MCF 10A (cell line): ENCODE measurements at regions not wholly inside any gene's neighbourhood (a gene's known extent, or its start where the extent isn't known, plus 50 kb on each side); places are given as distances from the start of the nearest gene placed in this dataset.

ENCODE experiments used
- BruUV-seq: library from RNA; stranded (reverse); fragments of 400-500 nt; replicated peaks from 2 replicates; lab custom pipeline; 2021; lab: Mats Ljungman, UMichigan
- CTCF ChIA-PET: fragments of 300-600 bp; sonication (Branson Sonifier 250); formaldehyde crosslinking; extraction: SDS; loops from one replicate; lab custom pipeline; 2021; ENCODE audit warnings: antibody characterized with exemption, inconsistent platforms; lab: Yijun Ruan, JAX
- POLR2A ChIA-PET: fragments of 300-600, 350-650 bp; sonication (Branson Sonifier 250); formaldehyde crosslinking; extraction: SDS; loops from one replicate; lab custom pipeline; 2020; ENCODE audit warnings: antibody characterized with exemption, inconsistent platforms; lab: Yijun Ruan, JAX
- DNase-seq: peaks from one replicate; pipeline ENCODE4 v3.0.0-alpha.2; 2018; ENCODE audit not compliant: unreplicated experiment
- H3K27ac Mint-ChIP-seq: one replicate; pipeline ENCODE4 v1.8.0; 2022; ENCODE audit warnings: mild to moderate bottlenecking, low read depth, mixed read lengths; ENCODE audit not compliant: unreplicated experiment
- H3K27me3 Mint-ChIP-seq: one replicate; pipeline ENCODE4 v1.8.0; 2022; ENCODE audit warnings: mixed read lengths; ENCODE audit not compliant: insufficient read depth, unreplicated experiment
- H3K36me3 Mint-ChIP-seq: one replicate; pipeline ENCODE4 v1.8.0; 2022; ENCODE audit warnings: mild to moderate bottlenecking, moderate library complexity, mixed read lengths; ENCODE audit not compliant: insufficient read depth, unreplicated experiment
- H3K4me1 Mint-ChIP-seq: one replicate; pipeline ENCODE4 v1.8.0; 2022; ENCODE audit warnings: mixed read lengths; ENCODE audit not compliant: insufficient read depth, unreplicated experiment
- H3K4me3 Mint-ChIP-seq: one replicate; pipeline ENCODE4 v1.8.0; 2022; ENCODE audit warnings: mild to moderate bottlenecking, moderate library complexity, mixed read lengths; ENCODE audit not compliant: unreplicated experiment
- H3K9me3 Mint-ChIP-seq: one replicate; pipeline ENCODE4 v1.8.0; 2022; ENCODE audit warnings: mixed read lengths; ENCODE audit not compliant: unreplicated experiment
- CTCF ChIP-seq: fragments of 200-600 bp; IDR thresholded peaks from one replicate; pipeline ENCODE4 v1.8.0; 2022; ENCODE audit warnings: antibody characterized with exemption, mild to moderate bottlenecking; ENCODE audit not compliant: unreplicated experiment
- intact Hi-C: fragments of 100-400 bp; cut with micrococcal nuclease; formaldehyde crosslinking; loops from 2 replicates; pipeline ENCODE4 v1.14.1; 2022

GRCh38 chr5:171582849-171583248 lies 163.4 kb downstream of the FGF18 start:
- CTCF ChIA-PET = no interaction called here
- peaks cover 53% of the 10 kb centered on the region for H3K27me3 Mint-ChIP-seq
- POLR2A ChIA-PET = no interaction called here
- no peak overlapping the region for H3K4me3 Mint-ChIP-seq
- H3K9me3 Mint-ChIP-seq = no peaks in the 10 kb centered on the region
- DNase-seq = no peak
- no peaks in the 10 kb centered on the region for H3K4me1 Mint-ChIP-seq
- BruUV-seq = no TSS peak
- intact Hi-C loops = no loop called here
- no peak for TF ChIP-seq CTCF
- no peaks in the 10 kb centered on the region for H3K36me3 Mint-ChIP-seq
- no peak overlapping the region for H3K27ac Mint-ChIP-seq

- no peak for TF ChIP-seq CTCF
- Mint-ChIP-seq H3K4me1 (no peaks in the 10 kb centered on the region), H3K27ac (no peak overlapping the region), H3K27me3 (peaks cover 62% of the 10 kb centered on the region), H3K36me3 (no peaks in the 10 kb centered on the region), H3K9me3 (no peaks in the 10 kb centered on the region), H3K4me3 (no peak overlapping the region)
- no TSS peak for BruUV-seq
- ChIA-PET POLR2A (no interaction called here), CTCF (interaction anchor here (1.0 kb wide), 1 partner anchor 102 kb away, joined by 3 read pairs; no protein-coding TSS in a partner anchor)
- DNase-seq = no peak
- intact Hi-C loops = no loop called here
These were observed 166.5 kb downstream of the FGF18 start for GRCh38 chr5:171585981-171586380.

- Mint-ChIP-seq H3K4me1 (no peaks in the 10 kb centered on the region), H3K4me3 (no peak overlapping the region), H3K27ac (no peak overlapping the region), H3K36me3 (no peaks in the 10 kb centered on the region), H3K27me3 (peaks cover 62% of the 10 kb centered on the region), H3K9me3 (no peaks in the 10 kb centered on the region)
- BruUV-seq = no TSS peak
- POLR2A ChIA-PET = no interaction called here
- intact Hi-C loops = no loop called here
- DNase-seq = peak; percentile 53
- CTCF ChIA-PET = interaction anchor here (0.7 to 1.0 kb wide), 2 partner anchors 102 to 273 kb away, joined by 3 read pairs; no protein-coding TSS in a partner anchor
- TF ChIP-seq CTCF = no peak
These were observed 167.0 kb downstream of the FGF18 start for GRCh38 chr5:171586436-171586835.

GRCh38 chr5:171588046-171588445 lies 168.6 kb downstream of the FGF18 start:
- CTCF ChIA-PET = interaction anchor here (0.5 to 1.2 kb wide), 3 partner anchors 33 to 1049 kb away, joined by 3 read pairs; no protein-coding TSS in a partner anchor
- TF ChIP-seq CTCF = no peak
- no peak for DNase-seq
- Mint-ChIP-seq H3K27me3 (peaks cover 62% of the 10 kb centered on the region), H3K27ac (no peak overlapping the region), H3K4me1 (no peaks in the 10 kb centered on the region), H3K36me3 (no peaks in the 10 kb centered on the region), H3K4me3 (no peak overlapping the region), H3K9me3 (no peaks in the 10 kb centered on the region)
- intact Hi-C loops = no loop called here
- POLR2A ChIA-PET = no interaction called here
- no TSS peak for BruUV-seq
